NCI-H1417 (cell line): ENCODE measurements at regions not wholly inside any gene's neighbourhood (a gene's known extent, or its start where the extent isn't known, plus 50 kb on each side); places are given as distances from the start of the nearest gene placed in this dataset.
A peak's percentile ranks its signal among the peaks of the same experiment; 100 is the strongest.

ENCODE experiments used
- DNase-seq, 3 experiments: peaks; one replicate each; lab custom pipeline; 2025; lab: John Stamatoyannopoulos, UW

- DNase-seq, result no peak
Measured at GRCh38 chr21:29228306-29228705, 70.4 kb upstream of the BACH1 start.

GRCh38 chr21:29230551-29231261, 68.0 kb upstream of the BACH1 start:
- DNase-seq, result no peak

- no peak for DNase-seq
Measured at GRCh38 chr21:29231756-29232529, 66.8 kb upstream of the BACH1 start.

GRCh38 chr21:29232530-29233255, 66.0 kb upstream of the BACH1 start:
- DNase-seq, result no peak

GRCh38 chr21:29233256-29233546, 65.5 kb upstream of the BACH1 start:
- DNase-seq, result no peak

DNA sequence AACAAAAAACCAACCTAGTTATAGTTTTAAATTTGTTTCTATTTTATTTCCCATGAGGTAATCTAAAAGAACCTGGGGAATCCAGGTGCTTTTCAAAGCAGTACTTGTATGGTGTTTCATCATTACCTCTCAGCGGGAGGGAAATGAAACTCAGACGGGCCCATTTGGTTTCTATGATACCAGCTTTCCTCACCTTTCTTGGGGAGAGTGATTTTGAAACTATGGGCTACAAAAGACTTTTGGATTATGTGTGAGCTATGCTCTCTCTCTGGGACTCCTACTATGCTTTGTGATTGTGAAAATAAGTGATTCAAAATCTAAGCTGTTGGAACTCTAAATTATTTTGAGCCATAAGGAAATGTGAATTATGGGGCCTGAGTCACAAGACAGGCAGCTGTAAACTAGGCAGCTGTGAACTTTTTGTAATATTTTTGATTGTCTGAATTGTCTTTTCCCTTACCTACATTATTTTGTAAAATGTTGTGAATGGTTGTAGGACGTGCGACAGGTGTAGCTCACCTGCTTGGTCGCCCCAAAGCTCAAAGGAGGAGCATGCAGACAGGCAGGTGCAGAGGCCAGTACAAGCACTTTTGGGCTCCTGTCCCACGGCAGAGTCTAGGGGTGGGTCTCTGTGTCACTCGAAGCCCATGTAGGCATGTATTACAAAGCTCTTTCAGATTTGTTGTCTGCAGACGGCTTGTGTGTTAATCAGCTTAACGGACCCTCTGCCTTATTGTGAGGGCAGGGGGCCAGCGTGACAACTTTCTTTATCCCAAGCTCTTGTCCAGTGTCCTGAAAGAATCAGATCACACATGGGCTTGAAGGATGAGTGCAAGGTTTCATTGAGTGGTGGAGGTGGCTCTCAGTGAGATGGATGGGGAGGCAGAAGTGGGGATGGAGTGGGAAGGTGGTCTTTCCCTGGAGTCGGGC, 64.8 kb upstream of the BACH1 start:
- peak in 1 of 3 experiments; percentile 9 for DNase-seq

DNA sequence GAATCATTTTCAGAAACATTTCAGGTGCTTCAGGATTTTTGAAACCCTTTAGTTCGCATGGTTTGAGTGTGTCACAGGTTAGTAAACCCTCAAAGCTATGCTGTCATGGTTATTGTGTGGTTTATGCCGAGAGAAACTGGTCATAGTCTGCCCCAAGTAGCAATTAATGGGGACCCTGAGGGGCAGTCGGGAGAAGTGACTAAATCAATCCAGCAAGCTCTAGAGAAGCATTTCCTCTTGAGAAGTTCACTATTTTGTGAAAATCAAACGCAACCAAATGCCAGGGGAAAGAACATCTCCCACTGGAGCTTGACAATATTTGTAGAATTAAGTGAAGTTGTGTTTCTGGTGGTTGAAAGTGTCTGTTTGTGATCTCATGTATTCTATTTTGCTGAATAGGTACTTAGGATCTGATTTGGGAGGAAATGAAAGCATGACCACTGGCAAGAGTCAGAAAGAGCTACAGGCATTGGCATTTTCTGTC, 63.0 kb upstream of the BACH1 start:
- DNase-seq, result no peak

DNA sequence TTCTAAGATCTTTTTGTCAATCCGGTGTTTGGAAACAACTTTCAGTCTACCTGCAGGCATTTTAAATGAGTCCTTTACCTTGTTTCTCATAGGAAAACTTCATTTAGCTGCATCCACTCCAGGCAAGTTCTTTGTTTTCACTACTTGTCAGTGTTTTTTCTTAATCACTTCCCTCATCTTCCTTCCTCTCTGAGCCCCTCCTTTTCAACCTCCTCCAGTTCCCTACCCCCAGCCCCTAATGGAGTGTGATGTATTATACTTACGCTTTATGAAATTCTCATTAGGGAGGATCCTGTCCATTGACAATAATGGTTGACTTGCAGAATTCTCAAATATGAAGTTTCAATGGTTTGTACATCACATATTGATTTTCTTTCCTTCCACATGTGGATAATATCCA, 62.5 kb upstream of the BACH1 start:
- no peak for DNase-seq

GRCh38 chr21:29237110-29238052, 61.3 kb upstream of the BACH1 start:
- no peak for DNase-seq

DNA sequence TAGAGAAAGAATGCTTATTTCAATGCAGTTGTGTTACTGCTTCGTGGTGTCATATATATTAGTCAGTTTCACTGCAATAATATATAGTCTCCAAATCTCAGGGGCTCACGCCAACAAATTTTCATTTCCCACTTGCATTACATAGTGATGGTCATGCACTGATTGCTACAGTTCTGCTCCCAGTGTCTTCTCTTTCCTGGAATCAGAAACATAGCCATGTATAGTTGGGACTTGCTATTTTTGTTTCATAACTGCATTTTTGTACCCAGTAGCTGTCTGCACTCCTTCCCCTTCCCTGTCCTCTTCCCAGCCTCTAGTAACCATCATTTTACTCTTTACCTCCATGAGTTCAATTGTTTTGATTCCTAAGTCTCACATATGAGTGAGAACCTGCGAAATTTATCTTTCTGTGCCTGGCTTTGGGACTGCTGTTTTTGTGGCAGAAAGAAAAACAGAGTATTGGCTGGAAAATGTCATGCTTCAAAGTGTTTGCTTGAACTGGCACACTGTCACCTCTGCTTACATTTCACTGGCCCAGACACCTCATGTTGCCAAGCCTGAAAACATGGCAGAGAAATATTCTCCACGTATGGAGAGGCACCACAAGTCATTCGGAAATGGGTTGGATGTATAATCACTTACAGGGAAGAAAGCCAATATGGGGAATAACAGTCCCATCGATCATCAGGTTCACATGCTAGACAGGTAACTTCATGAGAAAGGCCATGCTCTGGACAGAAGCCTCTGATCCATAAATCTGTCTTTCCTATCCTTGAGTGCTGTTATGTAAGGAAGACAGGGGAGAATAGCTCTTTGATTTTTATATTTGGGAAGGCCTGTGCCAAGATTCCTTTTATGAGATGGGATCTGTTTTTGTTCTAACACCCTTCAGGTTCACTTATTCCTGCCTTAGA, 60.4 kb upstream of the BACH1 start:
- no peak for DNase-seq

DNA sequence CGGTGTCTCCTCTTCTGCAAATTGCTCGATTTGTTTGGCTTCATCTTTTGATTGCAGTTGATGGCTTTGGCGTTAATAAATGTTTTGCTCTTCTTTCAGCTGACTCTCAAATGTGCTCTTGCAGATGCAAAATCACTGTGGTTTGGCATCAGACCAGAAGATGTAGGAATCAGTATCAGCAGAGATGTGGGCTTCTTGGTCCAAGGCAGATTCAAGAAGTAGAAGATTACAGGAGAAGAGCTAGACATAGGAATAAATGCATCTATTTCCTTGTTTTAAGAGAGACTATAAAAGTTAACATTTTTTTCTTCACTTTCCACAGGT, 59.8 kb upstream of the BACH1 start:
- peak in 1 of 3 experiments; percentile 9 for DNase-seq

DNA sequence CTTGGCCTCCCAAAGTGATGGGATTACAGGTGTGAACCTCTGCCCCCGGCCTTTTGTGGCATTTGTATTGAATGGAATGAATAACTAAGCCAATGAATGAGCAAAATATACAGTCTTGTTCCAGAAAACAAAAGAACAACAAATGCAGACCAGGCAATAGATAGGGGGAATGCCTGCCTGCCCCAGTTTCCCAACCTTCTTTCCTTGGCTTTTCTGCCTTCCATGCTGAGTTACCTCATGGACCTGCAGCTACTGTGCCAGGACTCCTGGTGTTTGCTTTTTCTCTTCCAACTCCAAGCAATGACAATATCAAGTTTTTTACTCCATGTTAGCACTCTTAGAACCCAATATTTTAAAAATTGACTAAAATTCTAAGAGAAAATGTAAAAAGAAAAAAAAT, 58.6 kb upstream of the BACH1 start:
- DNase-seq, result no peak

GRCh38 chr21:29242201-29242600, 56.5 kb upstream of the BACH1 start:
- no peak for DNase-seq

GRCh38 chr21:29243188-29243587, 55.5 kb upstream of the BACH1 start:
- no peak for DNase-seq

DNA sequence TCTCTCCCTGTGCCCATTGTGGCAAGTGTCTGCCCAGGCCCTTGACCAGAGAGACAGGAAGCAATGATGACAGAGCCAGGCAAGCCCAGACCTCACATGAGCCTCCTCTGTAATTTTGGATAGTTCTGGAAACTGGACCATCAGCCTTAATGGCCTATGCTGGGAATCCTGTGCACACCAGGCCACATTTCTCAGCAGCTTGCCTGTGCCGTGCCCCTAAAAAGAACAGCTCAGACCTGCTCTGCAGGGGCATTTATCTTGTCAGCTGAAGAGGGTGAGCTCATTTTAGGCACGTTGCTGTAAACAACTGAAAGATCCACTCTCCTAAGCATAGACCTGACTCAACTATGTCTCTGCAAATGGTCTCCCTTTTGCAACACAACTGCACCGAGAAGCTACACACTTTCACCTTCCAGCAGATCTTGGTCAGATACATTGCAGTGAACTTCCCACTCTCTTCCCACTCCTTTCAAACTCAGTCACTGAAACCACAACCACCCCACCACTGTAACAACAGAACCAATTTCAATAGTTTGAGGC, 53.5 kb upstream of the BACH1 start:
- DNase-seq, result peak in 1 of 3 experiments; percentile 10

- no peak for DNase-seq
Measured at GRCh38 chr21:29245863-29246262, 52.9 kb upstream of the BACH1 start.

DNA sequence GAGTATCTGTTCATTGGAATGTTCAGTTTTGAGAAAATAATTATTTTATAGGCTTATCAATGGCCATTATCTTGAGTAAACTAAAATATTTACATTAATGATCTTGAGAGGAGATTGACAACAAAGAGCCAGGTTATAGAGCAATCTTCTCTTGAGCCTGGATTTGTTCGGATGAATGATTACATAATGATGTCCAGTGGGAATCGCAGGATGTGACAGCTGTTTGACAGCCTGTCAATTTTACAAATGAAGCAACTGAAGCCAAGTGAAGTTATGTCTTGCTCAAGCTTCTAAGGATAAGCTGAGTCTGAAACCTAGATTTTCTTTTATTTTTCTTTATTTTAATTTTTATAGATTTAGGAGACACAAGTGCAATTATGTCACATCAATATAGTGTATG, 52.1 kb upstream of the BACH1 start:
- no peak for DNase-seq

GRCh38 chr21:29248124-29248523, 50.6 kb upstream of the BACH1 start:
- DNase-seq, result no peak
